WTC11 (cell line): ENCODE measurements at regions not wholly inside any gene's neighbourhood (a gene's known extent, or its start where the extent isn't known, plus 50 kb on each side); places are given as distances from the start of the nearest gene placed in this dataset.

Experiments used
- AFF4 ChIP-seq: sonication (generic); formaldehyde crosslinking; IDR thresholded peaks from 2 replicates; pipeline ENCODE4 v1.8.1; 2023; ENCODE audit warnings: mild to moderate bottlenecking, missing genetic modification reagents, borderline replicate concordance
- ATF3 ChIP-seq: sonication (generic); formaldehyde crosslinking; conservative IDR thresholded peaks from 2 replicates; pipeline ENCODE4 v1.8.1; 2022; ENCODE audit warnings: mild to moderate bottlenecking, missing genetic modification reagents
- CTCF ChIP-seq: fragments of 200-600 bp; IDR thresholded peaks from 2 replicates; pipeline ENCODE4 v1.8.0; 2022; ENCODE audit warnings: antibody characterized with exemption
- E2F1 ChIP-seq: sonication (generic); formaldehyde crosslinking; IDR thresholded peaks from 2 replicates; pipeline ENCODE4 v1.8.0; 2022; ENCODE audit warnings: mild to moderate bottlenecking, missing genetic modification reagents
- IRF2 ChIP-seq: sonication (generic); formaldehyde crosslinking; IDR thresholded peaks from 2 replicates; pipeline ENCODE4 v1.8.0; 2022; ENCODE audit warnings: low read depth, missing genetic modification reagents, borderline replicate concordance
- KAT7 ChIP-seq: sonication (generic); formaldehyde crosslinking; IDR thresholded peaks from 2 replicates; pipeline ENCODE4 v1.8.1; 2023; ENCODE audit warnings: missing genetic modification reagents, mild to moderate bottlenecking, borderline replicate concordance
- MAX ChIP-seq: sonication (generic); formaldehyde crosslinking; IDR thresholded peaks from 2 replicates; pipeline ENCODE4 v1.8.0; 2022; ENCODE audit warnings: mild to moderate bottlenecking, missing genetic modification reagents
- NFE2L1 ChIP-seq: sonication (generic); formaldehyde crosslinking; IDR thresholded peaks from 2 replicates; pipeline ENCODE4 v1.8.1; 2023; ENCODE audit warnings: missing genetic modification reagents
- NFYB ChIP-seq: sonication (generic); formaldehyde crosslinking; conservative IDR thresholded peaks from 2 replicates; pipeline ENCODE4 v1.8.0; 2022; ENCODE audit warnings: low read depth, missing genetic modification reagents
- SP1 ChIP-seq: sonication (generic); formaldehyde crosslinking; conservative IDR thresholded peaks from 2 replicates; pipeline ENCODE4 v1.8.1; 2022; ENCODE audit warnings: missing genetic modification reagents
- USF2 ChIP-seq: sonication (generic); formaldehyde crosslinking; IDR thresholded peaks from 2 replicates; pipeline ENCODE4 v1.8.1; 2023; ENCODE audit warnings: mild to moderate bottlenecking, missing genetic modification reagents, moderate library complexity
- ZBTB21 ChIP-seq: sonication (generic); formaldehyde crosslinking; IDR thresholded peaks from 2 replicates; pipeline ENCODE4 v1.8.1; 2023; ENCODE audit warnings: mild to moderate bottlenecking, missing genetic modification reagents, borderline replicate concordance
- ZNF121 ChIP-seq: sonication (generic); formaldehyde crosslinking; IDR thresholded peaks from 2 replicates; pipeline ENCODE4 v1.8.0; 2023; ENCODE audit warnings: missing genetic modification reagents

- TF ChIP-seq CTCF (no peak), NFE2L1 (CRISPR knock-in tag) (no peak), IRF2 (CRISPR knock-in tag) (no peak), NFYB (CRISPR knock-in tag) (no peak), KAT7 (CRISPR knock-in tag) (no peak), USF2 (CRISPR knock-in tag) (no peak), ZBTB21 (CRISPR knock-in tag) (no peak), MAX (CRISPR knock-in tag) (no peak), E2F1 (no peak), ZNF121 (no peak), ATF3 (CRISPR knock-in tag) (no peak), AFF4 (CRISPR knock-in tag) (no peak), SP1 (CRISPR knock-in tag) (no peak)
Measured at GRCh38 chr7:140275069-140275965, 98.5 kb upstream of the KDM7A start.
